ENCODE measurements at regions not wholly inside any gene's neighbourhood (a gene's known extent, or its start where the extent isn't known, plus 50 kb on each side); places are given as distances from the start of the nearest gene placed in this dataset.

- Histone ChIP-seq H3K36me3 (ENCODE audit: insufficient read depth, low read length) (no peaks in the 10 kb centered on the region), H3K4me3 (no peak overlapping the region), H3K9me3 (ENCODE audit: low read depth, low read length) (no peaks in the 10 kb centered on the region), H3K9ac (ENCODE audit: insufficient read length) (no peak overlapping the region), H3K27ac (no peak overlapping the region)
- no peak for TF ChIP-seq POLR2AphosphoS5 (IDR thresholded peaks at IDR 0.05; ENCODE audit: borderline replicate concordance, low read depth, low read length)
- TF ChIP-seq EZH2 (IDR thresholded peaks at IDR 0.05): no peak
- no peak for TF ChIP-seq FOXP2 (optimal IDR thresholded peaks at IDR 0.05; ENCODE audit: control extremely low read depth, extremely low read length, insufficient read depth)
- no peak for DNase-seq (ENCODE audit: low read depth, low spot score)
These were observed 94.5 kb upstream of the FMN2 start for GRCh38 chr1:239997160-239997514.

GRCh38 chr1:239997515-239998311 is 94.0 kb upstream of the FMN2 start:
- no peak overlapping the region for H3K4me3 ChIP-seq

GRCh38 chr1:239998312-239998649 is 93.4 kb upstream of the FMN2 start:
- no peak overlapping the region for H3K27ac ChIP-seq
- no peak overlapping the region for H3K9ac ChIP-seq (ENCODE audit: insufficient read length)
- no peak overlapping the region for H3K4me3 ChIP-seq
- DNase-seq (ENCODE audit: low read depth, low spot score): no peak
- TF ChIP-seq EZH2 (IDR thresholded peaks at IDR 0.05) (peak; percentile 52), POLR2AphosphoS5 (IDR thresholded peaks at IDR 0.05; ENCODE audit: borderline replicate concordance, low read depth, low read length) (no peak), FOXP2 (optimal IDR thresholded peaks at IDR 0.05; ENCODE audit: control extremely low read depth, extremely low read length, insufficient read depth) (no peak)
- H3K36me3 ChIP-seq (ENCODE audit: insufficient read depth, low read length): no peaks in the 10 kb centered on the region
- H3K9me3 ChIP-seq (ENCODE audit: low read depth, low read length): no peaks in the 10 kb centered on the region

More at GRCh38 chr1:239997515-239998311, 94.0 kb upstream of the FMN2 start:
- Histone ChIP-seq H3K9me3 (ENCODE audit: low read depth, low read length) (no peaks in the 10 kb centered on the region), H3K9ac (ENCODE audit: insufficient read length) (no peak overlapping the region), H3K27ac (no peak overlapping the region), H3K36me3 (ENCODE audit: insufficient read depth, low read length) (no peaks in the 10 kb centered on the region)
- no peak for DNase-seq (ENCODE audit: low read depth, low spot score)
- TF ChIP-seq FOXP2 (optimal IDR thresholded peaks at IDR 0.05; ENCODE audit: control extremely low read depth, extremely low read length, insufficient read depth): no peak
- peak; percentile 95 for TF ChIP-seq EZH2 (IDR thresholded peaks at IDR 0.05)
- no peak for TF ChIP-seq POLR2AphosphoS5 (IDR thresholded peaks at IDR 0.05; ENCODE audit: borderline replicate concordance, low read depth, low read length)

GRCh38 chr1:239999170-239999569 is 92.5 kb upstream of the FMN2 start:
- no peak overlapping the region for H3K4me3 ChIP-seq
- DNase-seq (ENCODE audit: low read depth, low spot score): no peak
- no peak overlapping the region for H3K27ac ChIP-seq
- TF ChIP-seq FOXP2 (optimal IDR thresholded peaks at IDR 0.05; ENCODE audit: control extremely low read depth, extremely low read length, insufficient read depth): no peak
- TF ChIP-seq POLR2AphosphoS5 (IDR thresholded peaks at IDR 0.05; ENCODE audit: borderline replicate concordance, low read depth, low read length): no peak
- no peak for TF ChIP-seq EZH2 (IDR thresholded peaks at IDR 0.05)
- H3K36me3 ChIP-seq (ENCODE audit: insufficient read depth, low read length): no peaks in the 10 kb centered on the region
- no peaks in the 10 kb centered on the region for H3K9me3 ChIP-seq (ENCODE audit: low read depth, low read length)
- no peak overlapping the region for H3K9ac ChIP-seq (ENCODE audit: insufficient read length)

GRCh38 chr1:240000634-240001033 is 91.0 kb upstream of the FMN2 start:
- no peaks in the 10 kb centered on the region for H3K36me3 ChIP-seq (ENCODE audit: insufficient read depth, low read length)
- H3K4me3 ChIP-seq: no peak overlapping the region
- no peaks in the 10 kb centered on the region for H3K9me3 ChIP-seq (ENCODE audit: low read depth, low read length)
- no peak for TF ChIP-seq EZH2 (IDR thresholded peaks at IDR 0.05)
- TF ChIP-seq POLR2AphosphoS5 (IDR thresholded peaks at IDR 0.05; ENCODE audit: borderline replicate concordance, low read depth, low read length): no peak
- no peak for TF ChIP-seq FOXP2 (optimal IDR thresholded peaks at IDR 0.05; ENCODE audit: control extremely low read depth, extremely low read length, insufficient read depth)
- DNase-seq (ENCODE audit: low read depth, low spot score): no peak
- H3K27ac ChIP-seq: no peak overlapping the region
- H3K9ac ChIP-seq (ENCODE audit: insufficient read length): no peak overlapping the region

- TF ChIP-seq POLR2AphosphoS5 (IDR thresholded peaks at IDR 0.05; ENCODE audit: borderline replicate concordance, low read depth, low read length) (no peak), EZH2 (IDR thresholded peaks at IDR 0.05) (no peak), FOXP2 (optimal IDR thresholded peaks at IDR 0.05; ENCODE audit: control extremely low read depth, extremely low read length, insufficient read depth) (no peak)
- no peak overlapping the region for H3K27ac ChIP-seq
- no peak overlapping the region for H3K9ac ChIP-seq (ENCODE audit: insufficient read length)
- H3K4me3 ChIP-seq: no peak overlapping the region
- H3K36me3 ChIP-seq (ENCODE audit: insufficient read depth, low read length): no peaks in the 10 kb centered on the region
- DNase-seq (ENCODE audit: low read depth, low spot score): no peak
- H3K9me3 ChIP-seq (ENCODE audit: low read depth, low read length): no peaks in the 10 kb centered on the region
These were observed 90.4 kb upstream of the FMN2 start for GRCh38 chr1:240001177-240001740.

GRCh38 chr1:240004086-240004749 is 87.5 kb upstream of the FMN2 start:
- H3K9ac ChIP-seq (ENCODE audit: insufficient read length): no peak overlapping the region
- no peaks in the 10 kb centered on the region for H3K36me3 ChIP-seq (ENCODE audit: insufficient read depth, low read length)
- TF ChIP-seq EZH2 (IDR thresholded peaks at IDR 0.05) (no peak), POLR2AphosphoS5 (IDR thresholded peaks at IDR 0.05; ENCODE audit: borderline replicate concordance, low read depth, low read length) (no peak), FOXP2 (optimal IDR thresholded peaks at IDR 0.05; ENCODE audit: control extremely low read depth, extremely low read length, insufficient read depth) (no peak)
- DNase-seq (ENCODE audit: low read depth, low spot score): no peak
- no peak overlapping the region for H3K4me3 ChIP-seq
- no peak overlapping the region for H3K27ac ChIP-seq
- H3K9me3 ChIP-seq (ENCODE audit: low read depth, low read length): no peaks in the 10 kb centered on the region

- Histone ChIP-seq H3K9me3 (ENCODE audit: low read depth, low read length) (no peaks in the 10 kb centered on the region), H3K36me3 (ENCODE audit: insufficient read depth, low read length) (no peaks in the 10 kb centered on the region), H3K9ac (ENCODE audit: insufficient read length) (no peak overlapping the region), H3K27ac (no peak overlapping the region), H3K4me3 (no peak overlapping the region)
- TF ChIP-seq EZH2 (IDR thresholded peaks at IDR 0.05): no peak
- no peak for TF ChIP-seq FOXP2 (optimal IDR thresholded peaks at IDR 0.05; ENCODE audit: control extremely low read depth, extremely low read length, insufficient read depth)
- no peak for TF ChIP-seq POLR2AphosphoS5 (IDR thresholded peaks at IDR 0.05; ENCODE audit: borderline replicate concordance, low read depth, low read length)
- DNase-seq (ENCODE audit: low read depth, low spot score): no peak
These were observed 85.6 kb upstream of the FMN2 start for GRCh38 chr1:240005997-240006650.

Data from SK-N-MC (cell line).